ENCODE measurements at regions not wholly inside any gene's neighbourhood (a gene's known extent, or its start where the extent isn't known, plus 50 kb on each side); places are given as distances from the start of the nearest gene placed in this dataset.

DNA sequence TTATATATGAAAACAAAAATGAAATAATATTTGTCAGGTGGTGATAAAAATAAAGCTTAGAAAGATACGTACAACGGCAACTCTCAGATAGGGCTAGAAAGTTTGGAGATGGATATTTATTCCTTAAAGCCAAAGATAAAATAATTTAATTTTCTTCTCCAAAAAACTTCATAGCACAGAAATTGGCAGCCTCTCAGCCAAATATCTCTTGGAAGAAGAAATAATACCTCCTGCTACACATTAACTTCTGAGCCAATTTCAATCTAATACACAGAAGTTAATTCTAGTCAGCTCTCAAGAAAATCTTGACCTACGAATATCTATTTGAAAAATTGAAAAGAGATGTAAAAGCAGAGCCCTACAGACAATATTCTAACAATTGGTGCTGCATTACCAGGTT, 122.4 kb downstream of the TES start:
- TF ChIP-seq, protein P1, sequence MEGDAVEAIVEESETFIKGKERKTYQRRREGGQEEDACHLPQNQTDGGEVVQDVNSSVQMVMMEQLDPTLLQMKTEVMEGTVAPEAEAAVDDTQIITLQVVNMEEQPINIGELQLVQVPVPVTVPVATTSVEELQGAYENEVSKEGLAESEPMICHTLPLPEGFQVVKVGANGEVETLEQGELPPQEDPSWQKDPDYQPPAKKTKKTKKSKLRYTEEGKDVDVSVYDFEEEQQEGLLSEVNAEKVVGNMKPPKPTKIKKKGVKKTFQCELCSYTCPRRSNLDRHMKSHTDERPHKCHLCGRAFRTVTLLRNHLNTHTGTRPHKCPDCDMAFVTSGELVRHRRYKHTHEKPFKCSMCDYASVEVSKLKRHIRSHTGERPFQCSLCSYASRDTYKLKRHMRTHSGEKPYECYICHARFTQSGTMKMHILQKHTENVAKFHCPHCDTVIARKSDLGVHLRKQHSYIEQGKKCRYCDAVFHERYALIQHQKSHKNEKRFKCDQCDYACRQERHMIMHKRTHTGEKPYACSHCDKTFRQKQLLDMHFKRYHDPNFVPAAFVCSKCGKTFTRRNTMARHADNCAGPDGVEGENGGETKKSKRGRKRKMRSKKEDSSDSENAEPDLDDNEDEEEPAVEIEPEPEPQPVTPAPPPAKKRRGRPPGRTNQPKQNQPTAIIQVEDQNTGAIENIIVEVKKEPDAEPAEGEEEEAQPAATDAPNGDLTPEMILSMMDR (conservative IDR thresholded peaks at IDR 0.05): no peak
- TF ChIP-seq EZH2 (IDR thresholded peaks at IDR 0.05; ENCODE audit: low read depth): no peak

Measured in PC-9 (cell line).